Kidney tubule cell (primary cell): ENCODE measurements at regions not wholly inside any gene's neighbourhood (a gene's known extent, or its start where the extent isn't known, plus 50 kb on each side); places are given as distances from the start of the nearest gene placed in this dataset.
"Not testable (repeated sequence)": the region's sequence is repeated elsewhere in the genome, so short reads cannot be mapped to it uniquely, and the experiment has no call there.

Source experiments
- DNase-seq: peaks from one replicate; pipeline ENCODE4 v3.0.0-alpha.2; 2018; ENCODE audit warnings: low spot score

GRCh38 chr11:69887330-69887729 is 68.1 kb upstream of the FGF3 start:
- DNase-seq, result no peak

- no peak for DNase-seq
Observed at GRCh38 chr11:69887841-69888427, 68.7 kb upstream of the FGF3 start.

- peak; percentile 68 for DNase-seq
Observed at GRCh38 chr11:69888483-69889181, 69.4 kb upstream of the FGF3 start.

GRCh38 chr11:69889400-69890318 is 70.4 kb upstream of the FGF3 start:
- DNase-seq, result no peak

- DNase-seq, result no peak
Observed at GRCh38 chr11:69890476-69890875, 71.3 kb upstream of the FGF3 start.

GRCh38 chr11:69891421-69892236 is 72.4 kb upstream of the FGF3 start:
- DNase-seq, result no peak

GRCh38 chr11:69892237-69892985 is 73.2 kb upstream of the FGF3 start:
- no peak for DNase-seq

- no peak for DNase-seq
Observed at GRCh38 chr11:69892986-69893555, 73.9 kb upstream of the FGF3 start.

- DNase-seq, result no peak
Observed at GRCh38 chr11:69893631-69894030, 74.4 kb upstream of the FGF3 start.

- no peak for DNase-seq
Observed at GRCh38 chr11:69894181-69894611, 75.0 kb upstream of the FGF3 start.

GRCh38 chr11:69894648-69895047 is 75.4 kb upstream of the FGF3 start:
- no peak for DNase-seq

GRCh38 chr11:69896250-69896649 is 77.0 kb upstream of the FGF3 start:
- no peak for DNase-seq

- no peak for DNase-seq
Observed at GRCh38 chr11:69898123-69898522, 78.9 kb upstream of the FGF3 start.

- peak; percentile 59 for DNase-seq
Observed at GRCh38 chr11:69899957-69900821, 81.0 kb upstream of the FGF3 start.

GRCh38 chr11:69900822-69901302 is 81.6 kb upstream of the FGF3 start:
- not testable (repeated sequence) for DNase-seq

GRCh38 chr11:69902337-69902736 is 83.1 kb upstream of the FGF3 start:
- no peak for DNase-seq

- no peak for DNase-seq
Observed at GRCh38 chr11:69903211-69903610, 84.0 kb upstream of the FGF3 start.

GRCh38 chr11:69904161-69904973 is 85.2 kb upstream of the FGF3 start:
- DNase-seq, result no peak
